GM23338 (cell line): ENCODE measurements at regions not wholly inside any gene's neighbourhood (a gene's known extent, or its start where the extent isn't known, plus 50 kb on each side); places are given as distances from the start of the nearest gene placed in this dataset.
"Not testable (repeated sequence)": the region's sequence is repeated elsewhere in the genome, so short reads cannot be mapped to it uniquely, and the experiment has no call there.

Experiments used
- ATAC-seq: fragments of 200-7000 bp; cut with Tn5 transposase; 3 replicates; pipeline ENCODE4 v1.9.1; 2020
- DNase-seq: peaks from one replicate; pipeline ENCODE4 v3.0.0-alpha.2; 2015; ENCODE audit warnings: low spot score
- H2AFZ ChIP-seq: fragments of 200-600 bp; sonication (generic); 2 replicates; pipeline ENCODE4 v1.8.0; 2016; ENCODE audit warnings: antibody characterized with exemption, mild to moderate bottlenecking, moderate library complexity
- H3F3A ChIP-seq: fragments of 200-600 bp; sonication (generic); replicated peaks from 2 replicates; pipeline ENCODE4 v1.8.0; 2017; ENCODE audit warnings: antibody characterized with exemption, mixed run types, low read depth
- H3K27ac ChIP-seq: fragments of 200-600 bp; sonication (generic); 2 replicates; pipeline ENCODE4 v1.6.1; 2016; ENCODE audit warnings: low read depth
- H3K27me3 ChIP-seq: fragments of 200-600 bp; sonication (generic); 2 replicates; pipeline ENCODE4 v1.8.0; 2016; ENCODE audit warnings: mild to moderate bottlenecking, mixed run types, moderate library complexity; ENCODE audit not compliant: insufficient read depth
- H3K36me3 ChIP-seq: fragments of 200-600 bp; sonication (generic); 2 replicates; pipeline ENCODE4 v1.8.0; 2016; ENCODE audit warnings: mild to moderate bottlenecking; ENCODE audit not compliant: insufficient read depth
- H3K4me1 ChIP-seq: fragments of 200-600 bp; sonication (generic); 2 replicates; pipeline ENCODE4 v1.8.0; 2016; ENCODE audit warnings: mild to moderate bottlenecking, moderate library complexity; ENCODE audit not compliant: insufficient read depth
- H3K4me2 ChIP-seq: fragments of 200-600 bp; sonication (generic); 2 replicates; pipeline ENCODE4 v1.7.1; 2017; ENCODE audit warnings: mixed run types
- H3K4me3 ChIP-seq: fragments of 200-600 bp; sonication (generic); 2 replicates; pipeline ENCODE4 v1.6.1; 2016; ENCODE audit warnings: mixed run types
- H3K79me2 ChIP-seq: fragments of 200-600 bp; sonication (generic); replicated peaks from 2 replicates; pipeline ENCODE4 v1.8.0; 2017; ENCODE audit warnings: mild to moderate bottlenecking; ENCODE audit not compliant: insufficient read depth
- H3K9me2 ChIP-seq: fragments of 200-600 bp; sonication (generic); 2 replicates; pipeline ENCODE4 v1.8.0; 2017; ENCODE audit not compliant: insufficient read depth
- H4K20me1 ChIP-seq: fragments of 200-600 bp; sonication (generic); replicated peaks from 2 replicates; pipeline ENCODE4 v1.8.0; 2017; ENCODE audit warnings: mild to moderate bottlenecking; ENCODE audit not compliant: insufficient read depth
- H3K27ac Mint-ChIP-seq: 2 replicates; pipeline ENCODE4 v1.8.0; 2020; ENCODE audit warnings: inconsistent platforms, mild to moderate bottlenecking, moderate library complexity, mixed read lengths
- H3K27me3 Mint-ChIP-seq: 3 replicates; pipeline ENCODE4 v1.8.0; 2022; ENCODE audit warnings: low read depth, mild to moderate bottlenecking, moderate library complexity, mixed read lengths, inconsistent platforms; ENCODE audit not compliant: insufficient read depth, poor library complexity
- H3K36me3 Mint-ChIP-seq: 3 replicates; pipeline ENCODE4 v1.8.0; 2021; ENCODE audit warnings: low read depth, mild to moderate bottlenecking, inconsistent platforms, moderate library complexity, mixed read lengths
- H3K4me1 Mint-ChIP-seq: 3 replicates; pipeline ENCODE4 v1.8.0; 2020; ENCODE audit warnings: mild to moderate bottlenecking, inconsistent platforms, mixed read lengths
- H3K4me3 Mint-ChIP-seq: 3 replicates; pipeline ENCODE4 v1.8.0; 2021; ENCODE audit warnings: moderate library complexity, mild to moderate bottlenecking, inconsistent platforms, mixed read lengths
- H3K9me3 Mint-ChIP-seq: 3 replicates; pipeline ENCODE4 v1.8.0; 2020; ENCODE audit warnings: moderate library complexity, mild to moderate bottlenecking, inconsistent platforms, mixed read lengths
- CREB1 ChIP-seq: fragments of 250-450 bp; sonication (Bioruptor Pico); IDR thresholded peaks from 2 replicates; pipeline ENCODE4 v1.5.0; 2020; ENCODE audit warnings: low read depth, mild to moderate bottlenecking, moderate library complexity
- EZH2 ChIP-seq: fragments of 200-600 bp; sonication (generic); IDR thresholded peaks from one replicate; pipeline ENCODE4 v1.8.0; 2017; ENCODE audit warnings: antibody characterized with exemption, mild to moderate bottlenecking, low read depth; ENCODE audit not compliant: unreplicated experiment
- NANOG ChIP-seq: IDR thresholded peaks from 2 replicates; pipeline ENCODE4 v1.6.1; 2016; ENCODE audit warnings: antibody characterized with exemption, borderline replicate concordance
- POLR2AphosphoS5 ChIP-seq: IDR thresholded peaks from 2 replicates; pipeline ENCODE4 v1.6.1; 2016; ENCODE audit warnings: antibody characterized with exemption, low read depth
- STAT1 ChIP-seq: IDR thresholded peaks from one replicate; pipeline ENCODE4 v1.6.1; 2016; ENCODE audit warnings: antibody characterized with exemption; ENCODE audit not compliant: unreplicated experiment
- ZNF114 ChIP-seq: fragments of 250-450 bp; sonication (Bioruptor Pico); IDR thresholded peaks from 2 replicates; pipeline ENCODE4 v1.5.0; 2020; ENCODE audit warnings: mild to moderate bottlenecking, moderate library complexity
- ZNF331 ChIP-seq: fragments of 250-450 bp; sonication (Bioruptor Pico); IDR thresholded peaks from 2 replicates; pipeline ENCODE4 v1.5.0; 2020; ENCODE audit warnings: low read depth, mild to moderate bottlenecking, moderate library complexity
- TF ChIP-seq, protein P1 (sequence below): IDR thresholded peaks from one replicate; pipeline ENCODE4 v1.6.1; 2018; ENCODE audit warnings: antibody characterized with exemption; ENCODE audit not compliant: unreplicated experiment
- TF ChIP-seq, protein P2 (sequence below), 2 experiments: fragments of 200-600 bp in 1 of 2; sonication (generic) in 1 of 2; conservative IDR thresholded peaks; 2 replicates each; pipeline versions ENCODE4 v1.5.1 to v1.6.1; 2016 to 2017; ENCODE audit warnings: antibody characterized with exemption in 2 of 2, low read depth in 2 of 2, mild to moderate bottlenecking in 2 of 2, moderate library complexity in 1 of 2

GRCh38 chr5:125913200-125913599 lies 510.0 kb upstream of the GRAMD2B start (continued):
- TF ChIP-seq STAT1 = no peak
- no peak for TF ChIP-seq NANOG
- no peak for TF ChIP-seq CREB1 (CRISPR knock-in tag)
- no peak for TF ChIP-seq POLR2AphosphoS5

GRCh38 chr5:125914471-125914870 lies 508.7 kb upstream of the GRAMD2B start:
- H2AFZ ChIP-seq = no peak overlapping the region
- no peaks in the 10 kb centered on the region for H3F3A ChIP-seq
- Mint-ChIP-seq H3K4me3 (no peak overlapping the region), H3K27me3 (peaks cover 1% of the 10 kb centered on the region), H3K36me3 (peaks cover 4% of the 10 kb centered on the region; the same call in 1 of the 3 replicates), H3K27ac (no peak overlapping the region), H3K9me3 (peaks cover 14% of the 10 kb centered on the region; the same call in 2 of the 3 replicates), H3K4me1 (no peaks in the 10 kb centered on the region)
- H3K27ac ChIP-seq = no peak overlapping the region
- H3K79me2 ChIP-seq = no peaks in the 10 kb centered on the region
- no peak for DNase-seq
- no peak for TF ChIP-seq ZNF331
- H4K20me1 ChIP-seq = no peaks in the 10 kb centered on the region
- ATAC-seq = no peak
- H3K4me1 ChIP-seq = no peaks in the 10 kb centered on the region
- H3K4me2 ChIP-seq = no peak overlapping the region
- no peaks in the 10 kb centered on the region for H3K27me3 ChIP-seq
- no peak overlapping the region for H3K4me3 ChIP-seq
- no peaks in the 10 kb centered on the region for H3K36me3 ChIP-seq
- H3K9me2 ChIP-seq = peaks cover 22% of the 10 kb centered on the region

GRCh38 chr5:125923958-125924357 lies 499.3 kb upstream of the GRAMD2B start:
- H3K27ac Mint-ChIP-seq, ATAC-seq: not testable (repeated sequence)

DNA sequence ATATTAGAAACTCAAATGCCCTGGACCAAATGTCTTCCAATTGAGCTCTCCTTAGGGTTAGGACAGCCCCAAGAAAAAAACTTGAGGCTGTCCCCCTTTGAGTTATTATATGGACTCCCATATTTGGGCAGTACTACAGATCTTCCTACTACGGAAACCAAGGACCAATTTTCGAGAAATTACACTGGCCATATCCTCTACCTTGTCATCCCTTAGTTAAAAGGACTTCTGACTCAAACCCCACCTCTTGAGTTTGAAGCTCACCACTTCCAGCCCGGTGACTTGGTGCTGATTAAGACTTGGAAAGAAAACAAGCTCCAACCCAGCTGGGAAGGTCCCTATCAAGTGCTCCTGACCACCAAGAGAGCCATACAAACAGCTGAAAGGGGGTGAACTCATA lies 497.0 kb upstream of the GRAMD2B start:
- no peak overlapping the region for H3K4me3 ChIP-seq
- no peaks in the 10 kb centered on the region for H3K4me1 ChIP-seq
- no peaks in the 10 kb centered on the region for H3K27me3 ChIP-seq
- H3F3A ChIP-seq = no peaks in the 10 kb centered on the region
- no peak for ATAC-seq
- H3K36me3 ChIP-seq = no peaks in the 10 kb centered on the region; the same call in 1 of the 2 replicates
- Mint-ChIP-seq H3K4me3 (no peak overlapping the region), H3K27ac (no peak overlapping the region), H3K9me3 (peaks cover 44% of the 10 kb centered on the region), H3K36me3 (peaks cover 31% of the 10 kb centered on the region), H3K27me3 (peaks cover 2% of the 10 kb centered on the region), H3K4me1 (no peaks in the 10 kb centered on the region)
- H3K79me2 ChIP-seq = no peaks in the 10 kb centered on the region
- peaks cover 12% of the 10 kb centered on the region; the same call in 1 of the 2 replicates for H3K9me2 ChIP-seq
- H3K27ac ChIP-seq = no peak overlapping the region
- no peak for DNase-seq
- H2AFZ ChIP-seq = no peak overlapping the region
- TF ChIP-seq CREB1 (CRISPR knock-in tag) (no peak), STAT1 (no peak), ZNF114 (CRISPR knock-in tag) (no peak), EZH2 (no peak)
- TF ChIP-seq, protein P1, sequence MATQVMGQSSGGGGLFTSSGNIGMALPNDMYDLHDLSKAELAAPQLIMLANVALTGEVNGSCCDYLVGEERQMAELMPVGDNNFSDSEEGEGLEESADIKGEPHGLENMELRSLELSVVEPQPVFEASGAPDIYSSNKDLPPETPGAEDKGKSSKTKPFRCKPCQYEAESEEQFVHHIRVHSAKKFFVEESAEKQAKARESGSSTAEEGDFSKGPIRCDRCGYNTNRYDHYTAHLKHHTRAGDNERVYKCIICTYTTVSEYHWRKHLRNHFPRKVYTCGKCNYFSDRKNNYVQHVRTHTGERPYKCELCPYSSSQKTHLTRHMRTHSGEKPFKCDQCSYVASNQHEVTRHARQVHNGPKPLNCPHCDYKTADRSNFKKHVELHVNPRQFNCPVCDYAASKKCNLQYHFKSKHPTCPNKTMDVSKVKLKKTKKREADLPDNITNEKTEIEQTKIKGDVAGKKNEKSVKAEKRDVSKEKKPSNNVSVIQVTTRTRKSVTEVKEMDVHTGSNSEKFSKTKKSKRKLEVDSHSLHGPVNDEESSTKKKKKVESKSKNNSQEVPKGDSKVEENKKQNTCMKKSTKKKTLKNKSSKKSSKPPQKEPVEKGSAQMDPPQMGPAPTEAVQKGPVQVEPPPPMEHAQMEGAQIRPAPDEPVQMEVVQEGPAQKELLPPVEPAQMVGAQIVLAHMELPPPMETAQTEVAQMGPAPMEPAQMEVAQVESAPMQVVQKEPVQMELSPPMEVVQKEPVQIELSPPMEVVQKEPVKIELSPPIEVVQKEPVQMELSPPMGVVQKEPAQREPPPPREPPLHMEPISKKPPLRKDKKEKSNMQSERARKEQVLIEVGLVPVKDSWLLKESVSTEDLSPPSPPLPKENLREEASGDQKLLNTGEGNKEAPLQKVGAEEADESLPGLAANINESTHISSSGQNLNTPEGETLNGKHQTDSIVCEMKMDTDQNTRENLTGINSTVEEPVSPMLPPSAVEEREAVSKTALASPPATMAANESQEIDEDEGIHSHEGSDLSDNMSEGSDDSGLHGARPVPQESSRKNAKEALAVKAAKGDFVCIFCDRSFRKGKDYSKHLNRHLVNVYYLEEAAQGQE = no peak
- TF ChIP-seq, protein P2, sequence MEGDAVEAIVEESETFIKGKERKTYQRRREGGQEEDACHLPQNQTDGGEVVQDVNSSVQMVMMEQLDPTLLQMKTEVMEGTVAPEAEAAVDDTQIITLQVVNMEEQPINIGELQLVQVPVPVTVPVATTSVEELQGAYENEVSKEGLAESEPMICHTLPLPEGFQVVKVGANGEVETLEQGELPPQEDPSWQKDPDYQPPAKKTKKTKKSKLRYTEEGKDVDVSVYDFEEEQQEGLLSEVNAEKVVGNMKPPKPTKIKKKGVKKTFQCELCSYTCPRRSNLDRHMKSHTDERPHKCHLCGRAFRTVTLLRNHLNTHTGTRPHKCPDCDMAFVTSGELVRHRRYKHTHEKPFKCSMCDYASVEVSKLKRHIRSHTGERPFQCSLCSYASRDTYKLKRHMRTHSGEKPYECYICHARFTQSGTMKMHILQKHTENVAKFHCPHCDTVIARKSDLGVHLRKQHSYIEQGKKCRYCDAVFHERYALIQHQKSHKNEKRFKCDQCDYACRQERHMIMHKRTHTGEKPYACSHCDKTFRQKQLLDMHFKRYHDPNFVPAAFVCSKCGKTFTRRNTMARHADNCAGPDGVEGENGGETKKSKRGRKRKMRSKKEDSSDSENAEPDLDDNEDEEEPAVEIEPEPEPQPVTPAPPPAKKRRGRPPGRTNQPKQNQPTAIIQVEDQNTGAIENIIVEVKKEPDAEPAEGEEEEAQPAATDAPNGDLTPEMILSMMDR (conservative IDR thresholded peaks at IDR 0.05; ENCODE audit: low read depth in 2 of 2) = no peak
- H4K20me1 ChIP-seq = no peaks in the 10 kb centered on the region
- H3K4me2 ChIP-seq = no peak overlapping the region

More at GRCh38 chr5:125923958-125924357, 499.3 kb upstream of the GRAMD2B start:
- not testable (repeated sequence) for H3K4me3 ChIP-seq, H3K27me3 ChIP-seq, H2AFZ ChIP-seq, H3K27ac ChIP-seq, H3K27me3 Mint-ChIP-seq, H3K4me2 ChIP-seq, H3F3A ChIP-seq, H3K79me2 ChIP-seq, H3K36me3 ChIP-seq, H3K4me3 Mint-ChIP-seq, DNase-seq, H3K4me1 Mint-ChIP-seq, H3K4me1 ChIP-seq, H4K20me1 ChIP-seq
- Mint-ChIP-seq H3K36me3 (peaks cover 31% of the 10 kb centered on the region), H3K9me3 (peaks cover 48% of the 10 kb centered on the region)
- peaks cover 12% of the 10 kb centered on the region; the same call in 1 of the 2 replicates for H3K9me2 ChIP-seq
